ENCODE measurements at regions not wholly inside any gene's neighbourhood (a gene's known extent, or its start where the extent isn't known, plus 50 kb on each side); places are given as distances from the start of the nearest gene placed in this dataset.

DNA sequence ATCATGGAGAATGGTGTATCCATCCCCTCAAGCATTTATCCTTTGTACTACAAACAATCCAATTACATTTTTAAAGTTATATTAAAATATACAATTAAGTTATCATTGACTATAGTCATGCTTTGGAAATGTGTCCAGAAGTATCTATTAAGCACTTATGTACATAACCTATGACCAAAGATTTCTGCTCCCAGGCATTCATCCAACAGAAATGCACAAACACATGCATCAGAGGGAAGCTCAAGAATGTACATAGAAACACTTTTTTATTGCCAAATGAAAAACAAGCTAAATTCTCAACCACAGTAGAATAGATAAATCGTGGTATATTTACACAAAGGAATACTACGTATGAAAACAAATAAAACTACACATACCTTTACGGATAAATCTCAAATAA, 700.5 kb upstream of the ZNF608 start:
- in situ Hi-C loops (cut with HindIII; ENCODE audit: low pct_unique_long_range_greater_than_20kb, low sequenced_read_pairs) = no loop called here
- peaks cover 9% of the 10 kb centered on the region for H3K4me1 ChIP-seq (ENCODE audit: control insufficient read depth, insufficient read depth, low read length)
- ChIA-PET CTCF (interaction anchor here (1.0 kb wide), 1 partner anchor 389 kb away, joined by 4 read pairs; no protein-coding TSS in a partner anchor), POLR2A (no interaction called here)
- ATAC-seq (peak; percentile 62; the same call in 1 of the 2 replicates), DNase-seq (ENCODE audit: low read depth, low spot score) (no peak)
- intact Hi-C loops (cut with micrococcal nuclease; ENCODE audit: unreplicated experiment) = no loop called here
- no peaks in the 10 kb centered on the region for H3K36me3 ChIP-seq (ENCODE audit: control insufficient read depth, insufficient read depth, low read length)
- H3K27me3 ChIP-seq (ENCODE audit: control insufficient read depth, insufficient read depth, low read length) = no peaks in the 10 kb centered on the region
- H3K4me3 ChIP-seq (ENCODE audit: low read depth in 2 of 2, low read length in 2 of 2) = no peak overlapping the region
- H3K9me3 ChIP-seq (ENCODE audit: control insufficient read depth, insufficient read depth, low read depth, low read length) = 0 out of 2 replicates have a peak, but pooled peaks cover 2% of the 10 kb centered on the region
- H3K27ac ChIP-seq (ENCODE audit: low read length) = peak overlapping the region; percentile 73
- TF ChIP-seq SIN3A (IDR thresholded peaks at IDR 0.05; ENCODE audit: borderline replicate concordance, insufficient read depth, low read depth, low read length) (no peak), CTCF (IDR thresholded peaks at IDR 0.05) (no peak), TCF7L2 (IDR thresholded peaks at IDR 0.05; ENCODE audit: low read depth, low read length) (peak; percentile 38; the same call in 1 of the 2 replicates)
- BruUV-seq (replicated peaks) = no TSS peak

- in situ Hi-C loops (cut with HindIII; ENCODE audit: low pct_unique_long_range_greater_than_20kb, low sequenced_read_pairs) = no loop called here
- H3K4me3 ChIP-seq (ENCODE audit: low read depth in 2 of 2, low read length in 2 of 2) = no peak overlapping the region
- TF ChIP-seq SIN3A (IDR thresholded peaks at IDR 0.05; ENCODE audit: borderline replicate concordance, insufficient read depth, low read depth, low read length) (no peak), CTCF (IDR thresholded peaks at IDR 0.05) (no peak), TCF7L2 (IDR thresholded peaks at IDR 0.05; ENCODE audit: low read depth, low read length) (no peak), REST (IDR thresholded peaks at IDR 0.05; ENCODE audit: insufficient read depth in 1 of 2, low read depth in 2 of 2, low read length in 1 of 2) (no peak), POLR2AphosphoS5 (IDR thresholded peaks at IDR 0.05; ENCODE audit: low read depth, low read length) (no peak)
- H3K27me3 ChIP-seq (ENCODE audit: control insufficient read depth, insufficient read depth, low read length) = no peaks in the 10 kb centered on the region
- intact Hi-C loops (cut with micrococcal nuclease; ENCODE audit: unreplicated experiment) = no loop called here
- POLR2A ChIA-PET = no interaction called here
- H3K36me3 ChIP-seq (ENCODE audit: control insufficient read depth, insufficient read depth, low read length) = no peaks in the 10 kb centered on the region
- no peak for ATAC-seq
- no TSS peak for BruUV-seq (replicated peaks)
- no peaks in the 10 kb centered on the region for H3K9me3 ChIP-seq (ENCODE audit: control insufficient read depth, insufficient read depth, low read depth, low read length)
- peak overlapping the region; percentile 76; the same call in 1 of the 2 replicates for H3K27ac ChIP-seq (ENCODE audit: low read length)
- DNase-seq (ENCODE audit: low read depth, low spot score) = no peak
- H3K4me1 ChIP-seq (ENCODE audit: control insufficient read depth, insufficient read depth, low read length) = peaks cover 9% of the 10 kb centered on the region
- CTCF ChIA-PET = no interaction called here
These were observed 704.3 kb upstream of the ZNF608 start for GRCh38 chr5:125450771-125451170.
